Erythroblast (primary cell): ENCODE measurements at regions not wholly inside any gene's neighbourhood (a gene's known extent, or its start where the extent isn't known, plus 50 kb on each side); places are given as distances from the start of the nearest gene placed in this dataset.

ENCODE experiments used
- GATA1 ChIP-seq: IDR thresholded peaks from 2 replicates; pipeline ENCODE4 v1.6.1; 2011; ENCODE audit warnings: low read depth, mild to moderate bottlenecking, control low read depth, low read length, moderate library complexity
- POLR2A ChIP-seq: IDR thresholded peaks from 2 replicates; pipeline ENCODE4 v1.6.1; 2011; ENCODE audit warnings: mild to moderate bottlenecking, low read length

GRCh38 chr10:130691776-130692175 is 555.6 kb downstream of the GLRX3 start:
- TF ChIP-seq POLR2A = no peak
- TF ChIP-seq GATA1 = no peak
